Mammary epithelial cell (primary cell): ENCODE measurements at regions not wholly inside any gene's neighbourhood (a gene's known extent, or its start where the extent isn't known, plus 50 kb on each side); places are given as distances from the start of the nearest gene placed in this dataset.

Experiments used
- EZH2 ChIP-seq: IDR thresholded peaks from 2 replicates; pipeline ENCODE4 v1.6.1; 2012; ENCODE audit warnings: low read length, inconsistent platforms, borderline replicate concordance
- TF ChIP-seq, protein P1 (sequence below), 2 donors: IDR thresholded peaks in 1 of 2; conservative IDR thresholded peaks in 1 of 2; 2 replicates each; pipeline ENCODE4 v1.5.1; 2011 to 2012; ENCODE audit warnings: inconsistent platforms in 2 of 2, low read length in 2 of 2, mild to moderate bottlenecking in 2 of 2, control low read depth in 1 of 2, low read depth in 1 of 2; ENCODE audit not compliant: insufficient read depth in 1 of 2; ENCODE audit errors: extremely low read depth in 1 of 2

DNA sequence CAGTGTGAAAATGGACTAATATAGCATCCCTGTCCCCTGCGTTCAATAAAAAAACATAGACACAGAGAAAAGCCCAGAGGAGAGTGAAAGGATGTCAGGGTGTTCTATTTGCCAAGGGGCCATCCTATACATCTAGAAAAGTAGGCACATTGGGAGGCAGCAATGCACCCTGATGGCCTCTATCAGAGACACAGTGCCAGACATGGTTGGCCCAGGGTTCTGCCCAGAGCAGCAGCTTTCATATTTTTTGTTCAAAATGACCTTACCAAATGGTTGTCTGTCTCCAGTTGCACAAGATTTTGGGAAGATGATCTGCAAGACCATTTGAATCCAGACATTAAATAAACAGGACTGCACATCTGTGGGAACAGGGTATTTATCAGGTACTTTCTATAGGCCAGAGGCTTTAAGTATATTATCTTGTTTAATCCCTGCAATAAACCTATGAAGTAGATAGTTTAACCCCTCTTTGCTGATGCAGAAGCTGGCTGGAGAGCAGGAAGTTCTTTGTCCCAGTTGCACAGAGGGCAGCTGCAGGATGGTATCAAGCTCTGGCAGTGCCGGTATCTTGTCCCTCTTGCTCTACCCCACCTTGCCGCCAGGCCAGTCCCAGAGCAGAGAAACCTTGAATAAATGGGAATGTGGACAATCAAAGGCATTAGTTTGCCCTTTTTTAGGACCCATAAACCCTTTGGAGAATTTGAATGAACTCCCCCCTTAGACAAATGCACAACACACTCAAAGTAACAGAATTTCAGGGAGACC, 171.8 kb upstream of the PWP1 start:
- TF ChIP-seq, protein P1, sequence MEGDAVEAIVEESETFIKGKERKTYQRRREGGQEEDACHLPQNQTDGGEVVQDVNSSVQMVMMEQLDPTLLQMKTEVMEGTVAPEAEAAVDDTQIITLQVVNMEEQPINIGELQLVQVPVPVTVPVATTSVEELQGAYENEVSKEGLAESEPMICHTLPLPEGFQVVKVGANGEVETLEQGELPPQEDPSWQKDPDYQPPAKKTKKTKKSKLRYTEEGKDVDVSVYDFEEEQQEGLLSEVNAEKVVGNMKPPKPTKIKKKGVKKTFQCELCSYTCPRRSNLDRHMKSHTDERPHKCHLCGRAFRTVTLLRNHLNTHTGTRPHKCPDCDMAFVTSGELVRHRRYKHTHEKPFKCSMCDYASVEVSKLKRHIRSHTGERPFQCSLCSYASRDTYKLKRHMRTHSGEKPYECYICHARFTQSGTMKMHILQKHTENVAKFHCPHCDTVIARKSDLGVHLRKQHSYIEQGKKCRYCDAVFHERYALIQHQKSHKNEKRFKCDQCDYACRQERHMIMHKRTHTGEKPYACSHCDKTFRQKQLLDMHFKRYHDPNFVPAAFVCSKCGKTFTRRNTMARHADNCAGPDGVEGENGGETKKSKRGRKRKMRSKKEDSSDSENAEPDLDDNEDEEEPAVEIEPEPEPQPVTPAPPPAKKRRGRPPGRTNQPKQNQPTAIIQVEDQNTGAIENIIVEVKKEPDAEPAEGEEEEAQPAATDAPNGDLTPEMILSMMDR (conservative IDR thresholded peaks at IDR 0.05 in 1 of 2, IDR thresholded peaks at IDR 0.05 in 1 of 2; ENCODE audit: extremely low read depth in 1 of 2, insufficient read depth in 1 of 2, low read depth in 1 of 2, low read length in 2 of 2): no peak
- no peak for TF ChIP-seq EZH2
